ENCODE measurements at regions not wholly inside any gene's neighbourhood (a gene's known extent, or its start where the extent isn't known, plus 50 kb on each side); places are given as distances from the start of the nearest gene placed in this dataset.

GRCh38 chr16:8110572-8111514, 479.5 kb downstream of the TMEM114 start:
- DNase-seq (no peak), ATAC-seq (ENCODE audit: low read depth) (no peak)
- Mint-ChIP-seq H3K4me3 (no peak overlapping the region), H3K36me3 (peaks cover 1% of the 10 kb centered on the region), H3K27ac (no peak overlapping the region), H3K9me3 (peaks cover 10% of the 10 kb centered on the region), H3K4me1 (no peaks in the 10 kb centered on the region), H3K27me3 (no peaks in the 10 kb centered on the region)
- POLR2A ChIA-PET = no interaction called here

- ATAC-seq (ENCODE audit: low read depth) = no peak
- no peaks in the 10 kb centered on the region for H3K4me1 Mint-ChIP-seq
- peaks cover 10% of the 10 kb centered on the region for H3K9me3 Mint-ChIP-seq
- POLR2A ChIA-PET = no interaction called here
- DNase-seq = no peak
- peaks cover 1% of the 10 kb centered on the region for H3K36me3 Mint-ChIP-seq
- H3K4me3 Mint-ChIP-seq = no peak overlapping the region
- H3K27me3 Mint-ChIP-seq = no peaks in the 10 kb centered on the region
- H3K27ac Mint-ChIP-seq = no peak overlapping the region
Measured at GRCh38 chr16:8109510-8110369, 480.6 kb downstream of the TMEM114 start.

- Mint-ChIP-seq H3K27ac (no peak overlapping the region), H3K27me3 (no peaks in the 10 kb centered on the region), H3K9me3 (peaks cover 10% of the 10 kb centered on the region), H3K36me3 (peaks cover 1% of the 10 kb centered on the region), H3K4me3 (no peak overlapping the region), H3K4me1 (no peaks in the 10 kb centered on the region)
- POLR2A ChIA-PET = no interaction called here
- ATAC-seq (ENCODE audit: low read depth) (no peak), DNase-seq (no peak)
Measured at GRCh38 chr16:8108991-8109509, 481.3 kb downstream of the TMEM114 start.

GRCh38 chr16:8107296-8107695, 483.0 kb downstream of the TMEM114 start:
- no peak for ATAC-seq (ENCODE audit: low read depth)
- H3K4me3 Mint-ChIP-seq = no peak overlapping the region
- peaks cover 1% of the 10 kb centered on the region for H3K36me3 Mint-ChIP-seq

GRCh38 chr16:8103649-8104289, 486.5 kb downstream of the TMEM114 start:
- H3K9me3 Mint-ChIP-seq = peaks cover 2% of the 10 kb centered on the region
- no peak overlapping the region for H3K4me3 Mint-ChIP-seq
- POLR2A ChIA-PET = no interaction called here
- no peaks in the 10 kb centered on the region for H3K27me3 Mint-ChIP-seq
- no peaks in the 10 kb centered on the region for H3K36me3 Mint-ChIP-seq
- ATAC-seq (ENCODE audit: low read depth) = no peak
- no peaks in the 10 kb centered on the region for H3K4me1 Mint-ChIP-seq
- no peak for DNase-seq
- no peak overlapping the region for H3K27ac Mint-ChIP-seq

More at GRCh38 chr16:8107296-8107695, 483.0 kb downstream of the TMEM114 start:
- POLR2A ChIA-PET = no interaction called here
- no peak overlapping the region for H3K27ac Mint-ChIP-seq
- no peaks in the 10 kb centered on the region for H3K4me1 Mint-ChIP-seq
- DNase-seq = no peak
- peaks cover 3% of the 10 kb centered on the region for H3K9me3 Mint-ChIP-seq
- no peaks in the 10 kb centered on the region for H3K27me3 Mint-ChIP-seq

GRCh38 chr16:8099586-8099985, 490.7 kb downstream of the TMEM114 start:
- no peaks in the 10 kb centered on the region for H3K4me1 Mint-ChIP-seq
- no peaks in the 10 kb centered on the region for H3K36me3 Mint-ChIP-seq
- DNase-seq = no peak
- POLR2A ChIA-PET = no interaction called here
- no peaks in the 10 kb centered on the region for H3K27me3 Mint-ChIP-seq
- H3K4me3 Mint-ChIP-seq = no peak overlapping the region
- no peak overlapping the region for H3K27ac Mint-ChIP-seq
- peaks cover 11% of the 10 kb centered on the region for H3K9me3 Mint-ChIP-seq
- no peak for ATAC-seq (ENCODE audit: low read depth)

GRCh38 chr16:8098947-8099512, 491.3 kb downstream of the TMEM114 start:
- Mint-ChIP-seq H3K27me3 (no peaks in the 10 kb centered on the region), H3K4me3 (no peak overlapping the region), H3K36me3 (no peaks in the 10 kb centered on the region), H3K4me1 (no peaks in the 10 kb centered on the region), H3K9me3 (peaks cover 12% of the 10 kb centered on the region), H3K27ac (no peak overlapping the region)
- DNase-seq = no peak
- POLR2A ChIA-PET = no interaction called here
- no peak for ATAC-seq (ENCODE audit: low read depth)

- no peak overlapping the region for H3K27ac Mint-ChIP-seq
- no peaks in the 10 kb centered on the region for H3K36me3 Mint-ChIP-seq
- H3K27me3 Mint-ChIP-seq = no peaks in the 10 kb centered on the region
- DNase-seq (no peak), ATAC-seq (ENCODE audit: low read depth) (no peak)
- peaks cover 13% of the 10 kb centered on the region for H3K9me3 Mint-ChIP-seq
- no peak overlapping the region for H3K4me3 Mint-ChIP-seq
- POLR2A ChIA-PET = no interaction called here
- no peaks in the 10 kb centered on the region for H3K4me1 Mint-ChIP-seq
Measured at GRCh38 chr16:8096211-8096610, 494.1 kb downstream of the TMEM114 start.

GRCh38 chr16:8094696-8095095, 495.6 kb downstream of the TMEM114 start:
- ATAC-seq (ENCODE audit: low read depth) = no peak
- H3K4me1 Mint-ChIP-seq = no peaks in the 10 kb centered on the region
- POLR2A ChIA-PET = no interaction called here

GRCh38 chr16:8088820-8089338, 501.4 kb downstream of the TMEM114 start:
- H3K9me3 Mint-ChIP-seq = peaks cover 1% of the 10 kb centered on the region

More at GRCh38 chr16:8094696-8095095, 495.6 kb downstream of the TMEM114 start:
- no peak overlapping the region for H3K4me3 Mint-ChIP-seq
- no peak for DNase-seq
- H3K27me3 Mint-ChIP-seq = no peaks in the 10 kb centered on the region
- no peaks in the 10 kb centered on the region for H3K36me3 Mint-ChIP-seq
- peaks cover 11% of the 10 kb centered on the region for H3K9me3 Mint-ChIP-seq
- H3K27ac Mint-ChIP-seq = no peak overlapping the region

GRCh38 chr16:8087597-8088289, 502.6 kb downstream of the TMEM114 start:
- POLR2A ChIA-PET = no interaction called here
- Mint-ChIP-seq H3K27ac (no peak overlapping the region), H3K4me1 (no peaks in the 10 kb centered on the region), H3K4me3 (no peak overlapping the region), H3K9me3 (no peaks in the 10 kb centered on the region), H3K27me3 (no peaks in the 10 kb centered on the region), H3K36me3 (no peaks in the 10 kb centered on the region)
- DNase-seq (no peak), ATAC-seq (ENCODE audit: low read depth) (no peak)

More at GRCh38 chr16:8088820-8089338, 501.4 kb downstream of the TMEM114 start:
- no peak overlapping the region for H3K4me3 Mint-ChIP-seq
- no peak overlapping the region for H3K27ac Mint-ChIP-seq
- H3K36me3 Mint-ChIP-seq = no peaks in the 10 kb centered on the region
- ATAC-seq (ENCODE audit: low read depth) (no peak), DNase-seq (no peak)
- no peaks in the 10 kb centered on the region for H3K27me3 Mint-ChIP-seq
- POLR2A ChIA-PET = no interaction called here
- H3K4me1 Mint-ChIP-seq = no peaks in the 10 kb centered on the region

- Mint-ChIP-seq H3K36me3 (no peaks in the 10 kb centered on the region), H3K4me3 (no peak overlapping the region), H3K9me3 (no peaks in the 10 kb centered on the region), H3K27me3 (no peaks in the 10 kb centered on the region), H3K27ac (no peak overlapping the region), H3K4me1 (no peaks in the 10 kb centered on the region)
- POLR2A ChIA-PET = no interaction called here
- ATAC-seq (ENCODE audit: low read depth) = no peak
- no peak for DNase-seq
Measured at GRCh38 chr16:8087146-8087545, 503.2 kb downstream of the TMEM114 start.

Data from activated naive CD8-positive, alpha-beta T cell treated with anti-CD3 and anti-CD28 coated beads, Interleukin-2, amount 10 ng/mL, durations not matched to agents 7 days and 5 days (primary cell).